ENCODE measurements at regions not wholly inside any gene's neighbourhood (a gene's known extent, or its start where the extent isn't known, plus 50 kb on each side); places are given as distances from the start of the nearest gene placed in this dataset.
"Not testable (repeated sequence)": the region's sequence is repeated elsewhere in the genome, so short reads cannot be mapped to it uniquely, and the experiment has no call there.

- Histone ChIP-seq H3K27me3 (no peaks in the 10 kb centered on the region), H3K9me3 (no peaks in the 10 kb centered on the region), H3K4me3 (no peak overlapping the region), H3K27ac (no peak overlapping the region), H3K9ac (ENCODE audit: low read depth in 2 of 2, low read length in 2 of 2) (no peak overlapping the region), H3K36me3 (no peaks in the 10 kb centered on the region), H3K4me1 (no peaks in the 10 kb centered on the region)
- TF ChIP-seq CTCF (IDR thresholded peaks at IDR 0.05): no peak
- DNase-seq: no peak
- intact Hi-C loops (cut with DNase I): no loop called here
Measured at GRCh38 chr11:121983901-121984300, 132.1 kb downstream of the BLID start.

- H3K9me3 ChIP-seq; H3K27me3 ChIP-seq; H3K4me1 ChIP-seq; DNase-seq; intact Hi-C loops (cut with DNase I); H3K27ac ChIP-seq; H3K4me3 ChIP-seq; H3K9ac ChIP-seq (ENCODE audit: low read depth in 2 of 2, low read length in 2 of 2); H3K36me3 ChIP-seq: not testable (repeated sequence)
Measured at GRCh38 chr11:121977914-121978313, 138.1 kb downstream of the BLID start.

GRCh38 chr11:121968638-121969037 lies 147.4 kb downstream of the BLID start:
- Histone ChIP-seq H3K27me3 (no peaks in the 10 kb centered on the region), H3K9ac (ENCODE audit: low read depth in 2 of 2, low read length in 2 of 2) (no peak overlapping the region), H3K36me3 (no peaks in the 10 kb centered on the region), H3K4me3 (no peak overlapping the region), H3K9me3 (no peaks in the 10 kb centered on the region), H3K4me1 (no peaks in the 10 kb centered on the region), H3K27ac (no peak overlapping the region)
- no peak for TF ChIP-seq CTCF (IDR thresholded peaks at IDR 0.05)
- intact Hi-C loops (cut with DNase I): no loop called here
- no peak for DNase-seq

GRCh38 chr11:121967131-121967704 lies 148.8 kb downstream of the BLID start:
- Histone ChIP-seq H3K27ac (no peak overlapping the region), H3K4me1 (no peaks in the 10 kb centered on the region), H3K36me3 (no peaks in the 10 kb centered on the region), H3K9ac (ENCODE audit: low read depth in 2 of 2, low read length in 2 of 2) (no peak overlapping the region), H3K9me3 (no peaks in the 10 kb centered on the region), H3K27me3 (no peaks in the 10 kb centered on the region), H3K4me3 (no peak overlapping the region)
- TF ChIP-seq CTCF (IDR thresholded peaks at IDR 0.05): no peak
- no peak for DNase-seq
- intact Hi-C loops (cut with DNase I): no loop called here

GRCh38 chr11:121965330-121965729 lies 150.7 kb downstream of the BLID start:
- H3K27me3 ChIP-seq: no peaks in the 10 kb centered on the region
- no peaks in the 10 kb centered on the region for H3K4me1 ChIP-seq
- intact Hi-C loops (cut with DNase I): no loop called here
- H3K4me3 ChIP-seq: no peak overlapping the region
- no peak for DNase-seq
- no peak overlapping the region for H3K9ac ChIP-seq (ENCODE audit: low read depth in 2 of 2, low read length in 2 of 2)
- TF ChIP-seq CTCF (IDR thresholded peaks at IDR 0.05): no peak
- H3K36me3 ChIP-seq: no peaks in the 10 kb centered on the region
- no peak overlapping the region for H3K27ac ChIP-seq
- H3K9me3 ChIP-seq: no peaks in the 10 kb centered on the region

- Histone ChIP-seq H3K9ac (ENCODE audit: low read depth in 2 of 2, low read length in 2 of 2) (no peak overlapping the region), H3K27me3 (no peaks in the 10 kb centered on the region), H3K36me3 (no peaks in the 10 kb centered on the region), H3K9me3 (no peaks in the 10 kb centered on the region), H3K4me1 (no peaks in the 10 kb centered on the region), H3K4me3 (no peak overlapping the region), H3K27ac (no peak overlapping the region)
- intact Hi-C loops (cut with DNase I): no loop called here
- no peak for DNase-seq
- TF ChIP-seq CTCF (IDR thresholded peaks at IDR 0.05): no peak
Measured at GRCh38 chr11:121964591-121964990, 151.4 kb downstream of the BLID start.

- H3K27ac ChIP-seq; H3K9ac ChIP-seq (ENCODE audit: low read depth in 2 of 2, low read length in 2 of 2); DNase-seq; H3K27me3 ChIP-seq; H3K4me1 ChIP-seq; H3K9me3 ChIP-seq; intact Hi-C loops (cut with DNase I); H3K36me3 ChIP-seq; H3K4me3 ChIP-seq: not testable (repeated sequence)
Measured at GRCh38 chr11:121963846-121964245, 152.2 kb downstream of the BLID start.

Measured in colonic mucosa (tissue), 4 donors.